K562 (cell line): ENCODE measurements at regions not wholly inside any gene's neighbourhood (a gene's known extent, or its start where the extent isn't known, plus 50 kb on each side); places are given as distances from the start of the nearest gene placed in this dataset.

Experiments used
- ATAC-seq: fragments of 200-7000 bp; cut with Tn5 transposase; 3 replicates; pipeline ENCODE4 v1.9.1; 2020; ENCODE audit warnings: moderate library complexity
- BruUV-seq: library from RNA; stranded (reverse); fragments of 400-500 nt; replicated peaks from 2 replicates; lab custom pipeline; 2021; lab: Mats Ljungman, UMichigan
- CTCF ChIA-PET: fragments of 300-600 bp; formaldehyde crosslinking; extraction: SDS; loops from one replicate; lab custom pipeline; 2021; ENCODE audit warnings: low intra/inter-chr PET ratio; lab: Yijun Ruan, JAX
- POLR2A ChIA-PET: fragments of 300-600, 350-650 bp; sonication (Branson Sonifier 250); formaldehyde crosslinking; extraction: SDS; loops from one replicate; lab custom pipeline; 2021; ENCODE audit warnings: antibody characterized with exemption, inconsistent platforms; lab: Yijun Ruan, JAX
- DNase-seq, 4 experiments: peaks; one replicate each; pipeline versions ENCODE4 v3.0.0 to v3.0.0-alpha.2; 2011 to 2018; ENCODE audit warnings: low spot score in 3 of 4, mixed read lengths in 3 of 4; ENCODE audit errors: extremely low read depth in 1 of 4
- FAIRE-seq: peaks from 2 replicates; lab custom pipeline; 2011; peaks lifted over from hg19 to GRCh38; lab: Jason Lieb, UNC
- H2AFZ ChIP-seq: 2 replicates; pipeline ENCODE4 v1.6.0; 2011; ENCODE audit warnings: low read depth, low read length, control low read depth, inconsistent platforms
- H3K27ac ChIP-seq: fragments of 200-600 bp; 3 replicates; pipeline ENCODE4 v1.8.0; 2011; ENCODE audit warnings: low read depth, mild to moderate bottlenecking, control low read depth, inconsistent platforms, low read length, moderate library complexity, mixed read lengths; ENCODE audit errors: extremely low read depth
- H3K27me3 ChIP-seq, 2 experiments: fragments of 300-600 bp in 1 of 2; 2 replicates in 1 of 2; 3 replicates in 1 of 2; pipeline versions ENCODE4 v1.6.0 to v1.8.0; 2011; ENCODE audit warnings: inconsistent platforms in 2 of 2, low read length in 2 of 2, mild to moderate bottlenecking in 1 of 2, mixed read lengths in 1 of 2, moderate library complexity in 1 of 2; ENCODE audit not compliant: control insufficient read depth in 2 of 2, insufficient read depth in 2 of 2
- H3K36me3 ChIP-seq: fragments of 300-600 bp; 3 replicates; pipeline ENCODE4 v1.8.0; 2011; ENCODE audit warnings: mild to moderate bottlenecking, low read length, inconsistent platforms; ENCODE audit not compliant: control insufficient read depth, insufficient read depth
- H3K4me1 ChIP-seq, 2 experiments: fragments of 200-600 bp in 1 of 2; replicated peaks in 1 of 2; 2 replicates in 1 of 2; 3 replicates in 1 of 2; pipeline versions ENCODE4 v1.5.1 to v1.8.0; 2011; ENCODE audit warnings: inconsistent platforms in 2 of 2, low read length in 2 of 2, mild to moderate bottlenecking in 1 of 2, mixed read lengths in 1 of 2, moderate library complexity in 1 of 2; ENCODE audit not compliant: control insufficient read depth in 2 of 2, insufficient read depth in 2 of 2
- H3K4me2 ChIP-seq: 2 replicates; pipeline ENCODE4 v1.6.1; 2011; ENCODE audit warnings: low read length, control low read depth, inconsistent platforms, mixed read lengths; ENCODE audit not compliant: insufficient read depth
- H3K4me3 ChIP-seq: fragments of 200-600 bp; sonication (generic), shearing (Covaris generic); 2 replicates; pipeline ENCODE4 v1.5.1; 2016; ENCODE audit warnings: control low read depth, inconsistent platforms
- H3K79me2 ChIP-seq: fragments of 200-600 bp; 3 replicates; pipeline ENCODE4 v1.8.0; 2011; ENCODE audit warnings: low read length, inconsistent platforms; ENCODE audit not compliant: control insufficient read depth, insufficient read depth
- H3K9ac ChIP-seq, 2 experiments: 2 replicates each; pipeline versions ENCODE4 v1.6.0 to v1.6.1; 2011; ENCODE audit warnings: low read depth in 2 of 2, low read length in 2 of 2, control low read depth in 1 of 2, inconsistent platforms in 1 of 2, mild to moderate bottlenecking in 1 of 2, mixed read lengths in 1 of 2; ENCODE audit not compliant: insufficient read depth in 1 of 2
- H3K9me1 ChIP-seq: one replicate; pipeline ENCODE4 v1.6.0; 2011; ENCODE audit warnings: inconsistent platforms, mild to moderate bottlenecking, low read length, moderate library complexity; ENCODE audit not compliant: control insufficient read depth, insufficient read depth
- H3K9me3 ChIP-seq: replicated peaks from 2 replicates; pipeline ENCODE4 v1.5.1; 2011; ENCODE audit warnings: low read depth, low read length, inconsistent platforms; ENCODE audit not compliant: control insufficient read depth, insufficient read depth
- H4K20me1 ChIP-seq: replicated peaks from 2 replicates; pipeline ENCODE4 v1.6.1; 2011; ENCODE audit warnings: low read length, inconsistent platforms, mixed read lengths; ENCODE audit not compliant: control insufficient read depth, insufficient read depth
- ARID4B ChIP-seq: sonication (generic); formaldehyde crosslinking; IDR thresholded peaks from 2 replicates; pipeline ENCODE4 v1.8.0; 2022; ENCODE audit warnings: mild to moderate bottlenecking, missing genetic modification reagents
- CHCHD3 ChIP-seq: fragments of 250-450 bp; sonication (Bioruptor Pico); IDR thresholded peaks from 2 replicates; pipeline ENCODE4 v2.1.2; 2022; ENCODE audit warnings: mild to moderate bottlenecking
- SMARCA5 ChIP-seq: fragments of 450-650 bp; IDR thresholded peaks from 2 replicates; pipeline ENCODE4 v1.6.1; 2016
- WGBS: fragments of 100-300 bp; shearing (Covaris generic); methylation state at CpG from one replicate; pipeline ENCODE4 v1.1.6; 2016; ENCODE audit warnings: low coverage, mixed read lengths; ENCODE audit not compliant: insufficient coverage; ENCODE audit errors: missing lambda C conversion rate; 5-methylcytosine and 5-hydroxymethylcytosine counted together
- in situ Hi-C: fragments of 300-500 bp; cut with MboI; formaldehyde crosslinking; loops from 4 replicates; pipeline ENCODE4 v1.15.0; 2018; ENCODE audit warnings: inconsistent platforms, mixed read lengths
- intact Hi-C: fragments of 100-400 bp; cut with micrococcal nuclease; formaldehyde crosslinking; loops from 2 replicates; pipeline ENCODE4 v1.14.2; 2022
- TF ChIP-seq, protein P1 (sequence below): sonication (generic); formaldehyde crosslinking; IDR thresholded peaks from 2 replicates; pipeline ENCODE4 v1.9.0; 2022; ENCODE audit warnings: mild to moderate bottlenecking, missing genetic modification reagents

DNA sequence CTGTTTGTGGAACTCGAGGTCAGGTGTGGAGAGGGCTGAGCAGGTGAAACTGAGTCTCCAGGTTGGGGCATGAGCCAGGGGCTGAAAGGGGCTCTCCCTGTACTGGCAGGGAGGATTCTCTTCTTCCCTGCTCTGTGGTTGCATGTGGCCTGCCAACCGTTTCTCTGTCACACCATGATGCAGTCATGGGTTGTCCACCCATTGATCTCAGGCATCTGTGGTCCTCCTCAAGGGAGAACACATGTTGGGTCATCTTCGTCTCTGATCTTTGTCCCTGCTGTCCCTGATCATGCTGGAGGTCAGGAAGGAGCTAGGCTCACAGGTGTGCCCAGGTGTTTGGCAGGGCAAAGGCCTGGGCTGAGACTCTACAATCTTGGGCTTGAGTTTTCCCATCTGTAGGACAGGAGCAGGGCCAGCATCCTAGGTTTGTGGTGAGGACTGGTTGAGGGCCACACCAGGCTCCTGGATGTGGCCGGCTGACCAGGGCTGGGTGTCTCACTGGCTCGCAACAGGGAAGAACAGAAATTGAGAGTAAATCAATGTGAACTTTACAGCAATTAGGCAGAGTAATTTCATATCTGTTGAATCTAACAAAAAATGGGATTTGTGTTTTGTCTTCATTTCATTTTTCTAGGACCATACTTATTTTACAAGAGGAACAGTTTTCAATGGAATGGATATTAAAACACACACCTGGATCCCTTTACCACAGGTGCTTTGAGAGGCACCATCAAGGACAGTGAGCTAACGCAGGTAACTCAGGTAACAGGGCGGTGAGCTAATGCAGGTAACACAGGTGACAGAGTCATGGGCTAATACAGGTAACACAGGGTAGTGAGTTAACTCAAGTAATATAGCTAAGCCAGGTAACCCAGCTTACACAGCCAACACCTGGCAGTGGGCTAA lies 58.5 kb upstream of the IGFBP3 start:
- Histone ChIP-seq H3K27me3 (no peaks in the 10 kb centered on the region), H3K9ac (no peak overlapping the region), H3K4me1 (no peaks in the 10 kb centered on the region), H3K27ac (no peak overlapping the region), H3K4me2 (no peak overlapping the region), H3K79me2 (no peaks in the 10 kb centered on the region), H3K4me3 (no peak overlapping the region), H4K20me1 (no peaks in the 10 kb centered on the region), H3K36me3 (no peaks in the 10 kb centered on the region), H3K9me1 (no peaks in the 10 kb centered on the region), H2AFZ (no peak overlapping the region), H3K9me3 (no peaks in the 10 kb centered on the region)
- 1% methylated on average over 7 of the region's 7 CpGs for WGBS
- no peak for FAIRE-seq
- in situ Hi-C loops (no loop called here), intact Hi-C loops (no loop called here)
- POLR2A ChIA-PET, result no interaction called here
- TF ChIP-seq, protein P1, sequence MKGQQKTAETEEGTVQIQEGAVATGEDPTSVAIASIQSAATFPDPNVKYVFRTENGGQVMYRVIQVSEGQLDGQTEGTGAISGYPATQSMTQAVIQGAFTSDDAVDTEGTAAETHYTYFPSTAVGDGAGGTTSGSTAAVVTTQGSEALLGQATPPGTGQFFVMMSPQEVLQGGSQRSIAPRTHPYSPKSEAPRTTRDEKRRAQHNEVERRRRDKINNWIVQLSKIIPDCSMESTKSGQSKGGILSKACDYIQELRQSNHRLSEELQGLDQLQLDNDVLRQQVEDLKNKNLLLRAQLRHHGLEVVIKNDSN (CRISPR knock-in tag), result no peak
- no peak for TF ChIP-seq CHCHD3 (CRISPR knock-in tag)
- TF ChIP-seq SMARCA5, result no peak
- TF ChIP-seq ARID4B (CRISPR knock-in tag), result no peak
- no TSS peak for BruUV-seq
- no peak for ATAC-seq
- CTCF ChIA-PET, result no interaction called here
- DNase-seq, result no peak
